NT2/D1 (cell line): ENCODE measurements at regions not wholly inside any gene's neighbourhood (a gene's known extent, or its start where the extent isn't known, plus 50 kb on each side); places are given as distances from the start of the nearest gene placed in this dataset.

Experiments
- SUZ12 ChIP-seq: IDR thresholded peaks from 2 replicates; pipeline ENCODE4 v1.6.1; 2011; ENCODE audit not compliant: insufficient read length, insufficient read depth; ENCODE audit errors: extremely low read depth
- YY1 ChIP-seq: IDR thresholded peaks from 2 replicates; pipeline ENCODE4 v1.6.1; 2011; ENCODE audit not compliant: insufficient read length, insufficient read depth
- ZNF274 ChIP-seq: IDR thresholded peaks from 2 replicates; pipeline ENCODE4 v1.6.1; 2011; ENCODE audit warnings: mild to moderate bottlenecking, low read depth, low read length

DNA sequence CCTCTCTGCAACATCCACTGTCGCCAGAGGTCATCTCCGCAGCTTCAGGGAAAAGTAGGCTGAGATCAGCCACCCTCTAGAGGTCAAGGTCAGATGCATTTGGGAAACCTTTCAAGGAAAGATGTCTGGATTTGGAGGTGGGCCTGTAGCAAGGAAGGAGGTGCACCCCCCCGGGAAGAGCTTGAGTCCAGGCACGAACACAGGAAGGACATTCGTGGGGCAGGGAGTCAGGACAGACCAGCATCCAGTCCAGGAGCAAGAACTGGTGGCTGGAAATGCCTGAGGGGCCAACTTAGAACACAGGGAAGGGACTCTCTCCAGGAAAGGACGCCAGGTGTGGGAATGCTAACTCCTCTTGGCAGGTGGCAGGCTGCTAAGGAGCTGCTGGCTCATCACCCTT is 614.1 kb upstream of the MGMT start:
- TF ChIP-seq SUZ12 (no peak), YY1 (no peak), ZNF274 (no peak)
